Smooth muscle cell (in vitro differentiated cells): ENCODE measurements at regions not wholly inside any gene's neighbourhood (a gene's known extent, or its start where the extent isn't known, plus 50 kb on each side); places are given as distances from the start of the nearest gene placed in this dataset.

ENCODE experiments used
- DNase-seq: peaks from one replicate; lab custom pipeline; 2025; ENCODE audit not compliant: unreplicated experiment; lab: John Stamatoyannopoulos, UW
- H2AFZ ChIP-seq: fragments of 200-600 bp; sonication (generic); 2 replicates; pipeline ENCODE4 v1.6.0; 2016; ENCODE audit warnings: antibody characterized with exemption, low read depth, mild to moderate bottlenecking
- H3F3A ChIP-seq: fragments of 200-600 bp; sonication (generic); 2 replicates; pipeline ENCODE4 v1.6.0; 2017; ENCODE audit warnings: antibody characterized with exemption, low read depth
- H3K27ac ChIP-seq: fragments of 200-600 bp; sonication (generic); 2 replicates; pipeline ENCODE4 v1.5.1; 2016; ENCODE audit warnings: low read depth, mild to moderate bottlenecking
- H3K27me3 ChIP-seq: fragments of 200-600 bp; sonication (generic); 2 replicates; pipeline ENCODE4 v1.6.1; 2016; ENCODE audit warnings: low read depth, mild to moderate bottlenecking
- H3K36me3 ChIP-seq: fragments of 200-600 bp; sonication (generic); 2 replicates; pipeline ENCODE4 v1.5.1; 2016; ENCODE audit warnings: low read depth
- H3K4me1 ChIP-seq: fragments of 200-600 bp; sonication (generic); 2 replicates; pipeline ENCODE4 v1.5.1; 2016; ENCODE audit warnings: low read depth
- H3K4me2 ChIP-seq: fragments of 200-600 bp; sonication (generic); 2 replicates; pipeline ENCODE4 v1.6.0; 2016; ENCODE audit warnings: mild to moderate bottlenecking
- H3K4me3 ChIP-seq: fragments of 200-600 bp; sonication (generic); 2 replicates; pipeline ENCODE4 v1.5.1; 2016; ENCODE audit warnings: mild to moderate bottlenecking
- H3K79me2 ChIP-seq: fragments of 200-600 bp; sonication (generic); 2 replicates; pipeline ENCODE4 v1.6.0; 2016; ENCODE audit warnings: low read depth, mild to moderate bottlenecking
- H3K9ac ChIP-seq: fragments of 200-600 bp; sonication (generic); 2 replicates; pipeline ENCODE4 v1.6.0; 2016; ENCODE audit warnings: low read depth
- H3K9me3 ChIP-seq: fragments of 200-600 bp; sonication (generic); replicated peaks from 2 replicates; pipeline ENCODE4 v1.5.1; 2016; ENCODE audit warnings: low read depth
- H4K20me1 ChIP-seq: fragments of 200-600 bp; sonication (generic); 2 replicates; pipeline ENCODE4 v1.6.0; 2016; ENCODE audit warnings: low read depth
- WGBS: methylation state at CpG from one replicate; pipeline ENCODE4 v1.1.7; 2016; ENCODE audit warnings: low lambda C conversion rate; 5-methylcytosine and 5-hydroxymethylcytosine counted together
- TF ChIP-seq, protein P1 (sequence below): fragments of 200-600 bp; sonication (generic); IDR thresholded peaks from 2 replicates; pipeline ENCODE4 v1.5.1; 2017; ENCODE audit warnings: borderline replicate concordance, mild to moderate bottlenecking, antibody characterized with exemption; ENCODE audit not compliant: insufficient read depth, poor library complexity, severe bottlenecking

DNA sequence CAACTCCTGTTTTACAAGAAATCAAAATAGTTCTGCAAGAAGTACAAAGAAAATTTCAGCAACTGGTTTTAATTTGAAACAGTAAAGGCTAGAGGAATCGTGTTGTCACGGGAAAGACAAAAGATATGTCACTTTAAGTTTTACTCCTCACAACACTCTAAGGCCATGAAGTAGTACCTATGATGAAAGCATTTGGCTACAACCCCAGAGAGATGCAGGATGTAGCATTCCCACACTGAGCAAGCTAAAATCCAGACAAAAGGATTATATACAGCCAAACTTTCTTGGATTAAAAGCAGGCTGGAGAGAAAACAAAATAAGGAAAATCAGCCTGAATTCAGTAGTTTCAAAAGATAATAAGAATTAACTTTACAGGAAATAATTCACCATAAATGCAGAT lies 245.5 kb upstream of the STEAP1 start:
- Histone ChIP-seq H3K4me1 (no peaks in the 10 kb centered on the region), H3K36me3 (no peaks in the 10 kb centered on the region), H3K4me2 (no peak overlapping the region), H3K27ac (no peak overlapping the region), H3K27me3 (no peaks in the 10 kb centered on the region), H3K9ac (no peak overlapping the region), H3K9me3 (no peaks in the 10 kb centered on the region), H3K79me2 (no peaks in the 10 kb centered on the region), H4K20me1 (no peaks in the 10 kb centered on the region), H3K4me3 (no peak overlapping the region), H2AFZ (no peak overlapping the region), H3F3A (no peaks in the 10 kb centered on the region)
- TF ChIP-seq, protein P1, sequence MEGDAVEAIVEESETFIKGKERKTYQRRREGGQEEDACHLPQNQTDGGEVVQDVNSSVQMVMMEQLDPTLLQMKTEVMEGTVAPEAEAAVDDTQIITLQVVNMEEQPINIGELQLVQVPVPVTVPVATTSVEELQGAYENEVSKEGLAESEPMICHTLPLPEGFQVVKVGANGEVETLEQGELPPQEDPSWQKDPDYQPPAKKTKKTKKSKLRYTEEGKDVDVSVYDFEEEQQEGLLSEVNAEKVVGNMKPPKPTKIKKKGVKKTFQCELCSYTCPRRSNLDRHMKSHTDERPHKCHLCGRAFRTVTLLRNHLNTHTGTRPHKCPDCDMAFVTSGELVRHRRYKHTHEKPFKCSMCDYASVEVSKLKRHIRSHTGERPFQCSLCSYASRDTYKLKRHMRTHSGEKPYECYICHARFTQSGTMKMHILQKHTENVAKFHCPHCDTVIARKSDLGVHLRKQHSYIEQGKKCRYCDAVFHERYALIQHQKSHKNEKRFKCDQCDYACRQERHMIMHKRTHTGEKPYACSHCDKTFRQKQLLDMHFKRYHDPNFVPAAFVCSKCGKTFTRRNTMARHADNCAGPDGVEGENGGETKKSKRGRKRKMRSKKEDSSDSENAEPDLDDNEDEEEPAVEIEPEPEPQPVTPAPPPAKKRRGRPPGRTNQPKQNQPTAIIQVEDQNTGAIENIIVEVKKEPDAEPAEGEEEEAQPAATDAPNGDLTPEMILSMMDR = no peak
- WGBS = 81% methylated on average over 2 of the region's 2 CpGs
- no peak for DNase-seq

DNA sequence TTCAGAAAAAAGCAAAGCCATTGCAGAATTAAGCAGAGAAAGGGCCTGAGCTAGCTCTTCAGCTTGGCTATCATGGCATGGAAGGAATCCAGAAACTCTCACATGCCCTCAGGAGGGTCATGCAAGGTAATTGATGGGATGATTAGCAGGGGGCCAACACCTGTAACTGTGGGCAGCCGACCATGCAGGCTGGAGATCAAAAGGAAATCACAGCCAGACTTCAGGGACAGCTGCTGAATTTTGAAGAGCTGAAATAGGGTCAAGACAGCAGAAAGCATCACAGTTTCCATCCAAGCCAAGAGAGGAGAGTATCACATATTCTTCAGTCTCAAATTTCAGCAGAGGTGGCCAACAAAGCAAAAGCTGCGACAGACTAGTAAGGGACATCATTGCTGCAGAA lies 239.6 kb upstream of the STEAP1 start:
- Histone ChIP-seq H3F3A (no peaks in the 10 kb centered on the region), H3K79me2 (no peaks in the 10 kb centered on the region), H3K27ac (no peak overlapping the region), H3K36me3 (no peaks in the 10 kb centered on the region), H3K4me2 (no peak overlapping the region), H3K27me3 (peaks cover 5% of the 10 kb centered on the region), H3K9me3 (no peaks in the 10 kb centered on the region), H3K4me3 (no peak overlapping the region), H3K4me1 (no peaks in the 10 kb centered on the region), H2AFZ (no peak overlapping the region), H3K9ac (no peak overlapping the region), H4K20me1 (no peaks in the 10 kb centered on the region)
- WGBS = 60% methylated on average over 2 of the region's 2 CpGs
- TF ChIP-seq, protein P1 = no peak
- DNase-seq = no peak

DNA sequence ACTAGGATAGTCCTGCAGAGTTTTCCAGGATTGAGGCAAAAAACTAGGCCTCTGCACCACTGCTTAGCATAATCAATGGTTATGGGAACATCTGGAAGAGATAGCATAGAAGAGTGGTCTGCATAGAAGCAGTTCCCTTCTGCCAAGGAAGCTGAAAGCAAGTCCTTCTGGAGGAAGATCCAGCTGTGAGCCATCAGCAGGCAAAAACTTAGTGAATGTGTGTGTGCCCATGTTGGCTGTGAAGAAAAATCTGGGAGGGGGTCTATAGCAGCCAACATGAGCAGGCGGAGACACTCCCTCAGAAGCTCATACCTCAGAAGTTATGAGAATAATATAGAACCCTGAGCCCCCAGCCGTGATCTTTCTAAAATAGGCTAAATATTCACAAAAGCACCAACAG lies 228.1 kb upstream of the STEAP1 start:
- WGBS = 79% methylated on average over 2 of the region's 2 CpGs
- Histone ChIP-seq H3K27ac (no peak overlapping the region), H3F3A (no peaks in the 10 kb centered on the region), H3K4me3 (no peak overlapping the region), H4K20me1 (no peaks in the 10 kb centered on the region), H2AFZ (no peak overlapping the region), H3K27me3 (peaks cover 4% of the 10 kb centered on the region), H3K9ac (no peak overlapping the region), H3K79me2 (no peaks in the 10 kb centered on the region), H3K36me3 (no peaks in the 10 kb centered on the region), H3K4me1 (no peaks in the 10 kb centered on the region), H3K9me3 (no peaks in the 10 kb centered on the region), H3K4me2 (no peak overlapping the region)
- TF ChIP-seq, protein P1 = no peak
- DNase-seq = no peak

DNA sequence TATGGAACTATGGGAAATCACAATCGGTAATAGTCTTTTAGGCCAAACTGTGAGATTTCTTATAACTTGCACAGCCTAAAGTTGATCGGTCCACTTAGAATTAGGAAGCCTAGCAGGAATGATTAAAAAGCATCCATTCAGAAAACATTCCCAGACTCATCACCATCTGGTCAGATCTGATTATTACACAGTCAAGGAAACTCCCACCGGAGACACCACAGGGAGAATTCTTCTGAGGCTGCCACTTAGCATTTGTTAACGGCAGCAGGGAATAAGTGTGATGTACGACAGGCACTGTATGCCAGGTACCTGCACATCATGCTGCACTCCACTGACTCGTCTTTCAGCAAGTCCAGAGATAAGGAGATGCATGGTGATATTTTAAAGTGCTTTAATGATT lies 227.6 kb upstream of the STEAP1 start:
- Histone ChIP-seq H2AFZ (no peak overlapping the region), H3K36me3 (no peaks in the 10 kb centered on the region), H3F3A (no peaks in the 10 kb centered on the region), H3K4me1 (no peaks in the 10 kb centered on the region), H3K4me2 (no peak overlapping the region), H4K20me1 (no peaks in the 10 kb centered on the region), H3K27me3 (peaks cover 4% of the 10 kb centered on the region), H3K9ac (no peak overlapping the region), H3K4me3 (no peak overlapping the region), H3K27ac (no peak overlapping the region), H3K9me3 (no peaks in the 10 kb centered on the region), H3K79me2 (no peaks in the 10 kb centered on the region)
- TF ChIP-seq, protein P1 = no peak
- no peak for DNase-seq
- WGBS = 79% methylated on average over 6 of the region's 6 CpGs
